AG04450 (cell line): ENCODE measurements at regions not wholly inside any gene's neighbourhood (a gene's known extent, or its start where the extent isn't known, plus 50 kb on each side); places are given as distances from the start of the nearest gene placed in this dataset.

Experiments used
- CTCF ChIA-PET: fragments of 300-600, 350-600 bp; formaldehyde crosslinking; extraction: SDS; loops from one replicate; lab custom pipeline; 2022; ENCODE audit warnings: antibody characterized with exemption, inconsistent platforms; lab: Charles Lee
- POLR2A ChIA-PET: fragments of 350-600 bp; formaldehyde crosslinking; extraction: SDS; loops from one replicate; lab custom pipeline; 2021; ENCODE audit warnings: antibody characterized with exemption, inconsistent platforms; lab: Yijun Ruan, JAX
- DNase-seq: peaks from one replicate; pipeline ENCODE4 v3.0.0-alpha.2; 2011; ENCODE audit warnings: low read depth, low spot score
- H3K27ac ChIP-seq: one replicate; pipeline ENCODE4 v1.5.1; 2012; ENCODE audit warnings: low read depth, low read length, control low read depth
- H3K27me3 ChIP-seq: one replicate; pipeline ENCODE4 v1.6.0; 2012; ENCODE audit warnings: low read length; ENCODE audit not compliant: control insufficient read depth, insufficient read depth
- H3K4me3 ChIP-seq: 2 replicates; pipeline ENCODE4 v1.5.1; 2011; ENCODE audit warnings: mild to moderate bottlenecking, low read depth, low read length, control low read depth
- H3K9me3 ChIP-seq: 2 replicates; pipeline ENCODE4 v1.5.1; 2012; ENCODE audit warnings: low read length; ENCODE audit not compliant: control insufficient read depth, insufficient read depth
- CTCF ChIP-seq: IDR thresholded peaks from 2 replicates; pipeline ENCODE4 v1.5.1; 2011; ENCODE audit warnings: low read depth, low read length, control low read depth, inconsistent platforms

GRCh38 chr2:60075048-60075447 is 478.4 kb downstream of the BCL11A start:
- H3K4me3 ChIP-seq = no peak overlapping the region
- no peak overlapping the region for H3K27ac ChIP-seq
- H3K9me3 ChIP-seq = peaks cover 16% of the 10 kb centered on the region
- no peak for TF ChIP-seq CTCF
- no peaks in the 10 kb centered on the region for H3K27me3 ChIP-seq
- POLR2A ChIA-PET = no interaction called here
- CTCF ChIA-PET = no interaction called here
- DNase-seq = no peak

GRCh38 chr2:60073201-60073600 is 480.3 kb downstream of the BCL11A start:
- ChIA-PET POLR2A (no interaction called here), CTCF (no interaction called here)
- Histone ChIP-seq H3K9me3 (peaks cover 16% of the 10 kb centered on the region), H3K27ac (no peak overlapping the region), H3K4me3 (no peak overlapping the region), H3K27me3 (no peaks in the 10 kb centered on the region)
- TF ChIP-seq CTCF = no peak
- DNase-seq = no peak

- Histone ChIP-seq H3K9me3 (peaks cover 16% of the 10 kb centered on the region), H3K27ac (no peak overlapping the region), H3K27me3 (no peaks in the 10 kb centered on the region), H3K4me3 (no peak overlapping the region)
- ChIA-PET POLR2A (no interaction called here), CTCF (no interaction called here)
- no peak for TF ChIP-seq CTCF
- DNase-seq = no peak
Measured at GRCh38 chr2:60072609-60073008, 480.8 kb downstream of the BCL11A start.

- no peak overlapping the region for H3K4me3 ChIP-seq
- POLR2A ChIA-PET = no interaction called here
- CTCF ChIA-PET = no interaction called here
- no peaks in the 10 kb centered on the region for H3K27me3 ChIP-seq
- DNase-seq = no peak
- no peak overlapping the region for H3K27ac ChIP-seq
- H3K9me3 ChIP-seq = peaks cover 8% of the 10 kb centered on the region; the same call in 1 of the 2 replicates
- no peak for TF ChIP-seq CTCF
Measured at GRCh38 chr2:60071490-60071831, 482.0 kb downstream of the BCL11A start.

- Histone ChIP-seq H3K27ac (no peak overlapping the region), H3K27me3 (no peaks in the 10 kb centered on the region), H3K9me3 (peaks cover 8% of the 10 kb centered on the region; the same call in 1 of the 2 replicates), H3K4me3 (no peak overlapping the region)
- ChIA-PET POLR2A (no interaction called here), CTCF (no interaction called here)
- no peak for TF ChIP-seq CTCF
- DNase-seq = no peak
Measured at GRCh38 chr2:60070736-60071489, 482.5 kb downstream of the BCL11A start.
